Osteoblast (primary cell): ENCODE measurements at regions not wholly inside any gene's neighbourhood (a gene's known extent, or its start where the extent isn't known, plus 50 kb on each side); places are given as distances from the start of the nearest gene placed in this dataset.

Source experiments
- DNase-seq: peaks from one replicate; pipeline ENCODE4 v3.0.0; 2011; ENCODE audit warnings: low spot score, mixed read lengths; ENCODE audit not compliant: insufficient read length; ENCODE audit errors: missing footprints
- H2AFZ ChIP-seq: 2 replicates; pipeline ENCODE4 v1.6.0; 2011; ENCODE audit warnings: mild to moderate bottlenecking, low read length
- H3K27ac ChIP-seq: 2 replicates; pipeline ENCODE4 v1.5.1; 2011; ENCODE audit warnings: mild to moderate bottlenecking, low read depth, low read length, moderate library complexity
- H3K27me3 ChIP-seq: 2 replicates; pipeline ENCODE4 v1.6.0; 2012; ENCODE audit warnings: mild to moderate bottlenecking, control low read depth, inconsistent platforms, low read length, moderate library complexity; ENCODE audit not compliant: insufficient read depth
- H3K36me3 ChIP-seq: 2 replicates; pipeline ENCODE4 v1.5.1; 2011; ENCODE audit warnings: mild to moderate bottlenecking, low read length, control low read depth, moderate library complexity; ENCODE audit not compliant: insufficient read depth
- H3K4me1 ChIP-seq: 2 replicates; pipeline ENCODE4 v1.5.1; 2011; ENCODE audit warnings: mild to moderate bottlenecking, low read length, control low read depth, moderate library complexity; ENCODE audit not compliant: insufficient read depth
- H3K4me2 ChIP-seq: 2 replicates; pipeline ENCODE4 v1.6.0; 2011; ENCODE audit warnings: mild to moderate bottlenecking, low read length; ENCODE audit not compliant: insufficient read depth
- H3K4me3 ChIP-seq: fragments of 200-600 bp; sonication (generic); 3 replicates; pipeline ENCODE4 v1.5.1; 2012; ENCODE audit warnings: mild to moderate bottlenecking, low read length, inconsistent platforms; ENCODE audit not compliant: insufficient read depth
- H3K79me2 ChIP-seq: 2 replicates; pipeline ENCODE4 v1.6.0; 2012; ENCODE audit warnings: mild to moderate bottlenecking, low read length, control low read depth, inconsistent platforms; ENCODE audit not compliant: insufficient read depth
- H3K9me3 ChIP-seq: 2 replicates; pipeline ENCODE4 v1.5.1; 2011; ENCODE audit warnings: low read depth, low read length, control low read depth
- H4K20me1 ChIP-seq: 2 replicates; pipeline ENCODE4 v1.6.0; 2012; ENCODE audit warnings: mild to moderate bottlenecking, low read length, control low read depth; ENCODE audit not compliant: insufficient read depth
- TF ChIP-seq, protein P1 (sequence below): IDR thresholded peaks from 2 replicates; pipeline ENCODE4 v1.5.1; 2011; ENCODE audit warnings: mild to moderate bottlenecking, low read depth, low read length, moderate library complexity; ENCODE audit errors: extremely low read depth

- no peak overlapping the region for H2AFZ ChIP-seq
- no peak overlapping the region for H3K4me3 ChIP-seq
- H3K4me1 ChIP-seq, result no peaks in the 10 kb centered on the region
- no peak overlapping the region for H3K27ac ChIP-seq
- DNase-seq, result no peak
- H4K20me1 ChIP-seq, result no peaks in the 10 kb centered on the region
- H3K79me2 ChIP-seq, result no peaks in the 10 kb centered on the region
- no peaks in the 10 kb centered on the region for H3K9me3 ChIP-seq
- TF ChIP-seq, protein P1, sequence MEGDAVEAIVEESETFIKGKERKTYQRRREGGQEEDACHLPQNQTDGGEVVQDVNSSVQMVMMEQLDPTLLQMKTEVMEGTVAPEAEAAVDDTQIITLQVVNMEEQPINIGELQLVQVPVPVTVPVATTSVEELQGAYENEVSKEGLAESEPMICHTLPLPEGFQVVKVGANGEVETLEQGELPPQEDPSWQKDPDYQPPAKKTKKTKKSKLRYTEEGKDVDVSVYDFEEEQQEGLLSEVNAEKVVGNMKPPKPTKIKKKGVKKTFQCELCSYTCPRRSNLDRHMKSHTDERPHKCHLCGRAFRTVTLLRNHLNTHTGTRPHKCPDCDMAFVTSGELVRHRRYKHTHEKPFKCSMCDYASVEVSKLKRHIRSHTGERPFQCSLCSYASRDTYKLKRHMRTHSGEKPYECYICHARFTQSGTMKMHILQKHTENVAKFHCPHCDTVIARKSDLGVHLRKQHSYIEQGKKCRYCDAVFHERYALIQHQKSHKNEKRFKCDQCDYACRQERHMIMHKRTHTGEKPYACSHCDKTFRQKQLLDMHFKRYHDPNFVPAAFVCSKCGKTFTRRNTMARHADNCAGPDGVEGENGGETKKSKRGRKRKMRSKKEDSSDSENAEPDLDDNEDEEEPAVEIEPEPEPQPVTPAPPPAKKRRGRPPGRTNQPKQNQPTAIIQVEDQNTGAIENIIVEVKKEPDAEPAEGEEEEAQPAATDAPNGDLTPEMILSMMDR, result no peak
- no peaks in the 10 kb centered on the region for H3K27me3 ChIP-seq
- no peaks in the 10 kb centered on the region for H3K36me3 ChIP-seq
- no peak overlapping the region for H3K4me2 ChIP-seq
These were observed 983.6 kb upstream of the ZEB2 start for GRCh38 chr2:145503511-145503910.

DNA sequence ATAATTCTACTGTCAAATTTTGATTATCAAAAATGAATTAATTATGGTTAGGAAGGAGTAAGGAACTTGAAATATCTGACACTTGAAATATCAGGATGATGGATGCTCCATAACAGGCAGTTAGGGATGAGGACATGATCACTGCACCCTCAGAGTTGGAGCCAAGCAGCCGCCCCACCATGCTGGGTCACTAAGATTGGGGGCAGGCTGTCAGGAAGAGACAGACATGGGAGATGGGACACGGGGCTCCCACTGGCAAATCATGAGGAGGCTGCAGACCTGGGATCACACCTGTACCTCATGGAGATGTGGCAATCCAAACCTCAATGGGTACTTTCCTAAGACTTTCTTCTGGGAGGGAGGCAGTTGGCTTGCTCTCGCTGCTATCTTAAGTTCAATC lies 982.0 kb upstream of the ZEB2 start:
- Histone ChIP-seq H3K36me3 (no peaks in the 10 kb centered on the region), H3K79me2 (no peaks in the 10 kb centered on the region), H3K4me3 (no peak overlapping the region), H4K20me1 (no peaks in the 10 kb centered on the region), H3K27ac (no peak overlapping the region), H3K27me3 (no peaks in the 10 kb centered on the region), H3K9me3 (no peaks in the 10 kb centered on the region), H2AFZ (no peak overlapping the region), H3K4me2 (no peak overlapping the region), H3K4me1 (no peaks in the 10 kb centered on the region)
- TF ChIP-seq, protein P1, result no peak
- DNase-seq, result no peak

- no peak overlapping the region for H2AFZ ChIP-seq
- H3K36me3 ChIP-seq, result no peaks in the 10 kb centered on the region
- no peak overlapping the region for H3K27ac ChIP-seq
- DNase-seq, result no peak
- no peaks in the 10 kb centered on the region for H3K9me3 ChIP-seq
- no peaks in the 10 kb centered on the region for H3K79me2 ChIP-seq
- H3K4me1 ChIP-seq, result no peaks in the 10 kb centered on the region
- H3K4me3 ChIP-seq, result no peak overlapping the region
- no peak overlapping the region for H3K4me2 ChIP-seq
- TF ChIP-seq, protein P1, result no peak
- H4K20me1 ChIP-seq, result no peaks in the 10 kb centered on the region
- H3K27me3 ChIP-seq, result no peaks in the 10 kb centered on the region
These were observed 975.7 kb upstream of the ZEB2 start for GRCh38 chr2:145495590-145495989.

DNA sequence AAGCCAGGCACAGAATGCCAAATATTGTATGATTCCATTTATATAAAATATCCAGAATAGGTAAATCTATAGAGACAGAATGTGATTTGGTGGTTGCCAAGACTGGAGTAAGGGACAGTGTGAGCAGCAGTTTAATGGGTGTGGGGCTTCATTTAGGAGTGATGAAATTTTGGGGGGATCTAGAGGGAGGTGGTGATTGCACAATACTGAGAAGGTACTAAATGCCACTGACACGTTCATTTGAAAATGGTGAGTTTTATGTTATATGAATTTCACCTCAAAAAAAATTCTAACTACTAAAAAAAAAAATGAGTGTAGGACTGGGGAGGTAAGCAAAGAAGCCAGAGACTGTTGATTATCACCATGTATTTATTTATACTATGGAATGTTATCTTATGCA lies 974.5 kb upstream of the ZEB2 start:
- Histone ChIP-seq H3K36me3 (no peaks in the 10 kb centered on the region), H4K20me1 (no peaks in the 10 kb centered on the region), H3K4me3 (no peak overlapping the region), H3K27me3 (no peaks in the 10 kb centered on the region), H3K27ac (no peak overlapping the region), H3K79me2 (no peaks in the 10 kb centered on the region), H3K4me2 (no peak overlapping the region), H2AFZ (no peak overlapping the region), H3K4me1 (no peaks in the 10 kb centered on the region), H3K9me3 (no peaks in the 10 kb centered on the region)
- no peak for DNase-seq
- TF ChIP-seq, protein P1, result no peak
